Nucleus accumbens (tissue), 56 donors: ENCODE measurements at regions not wholly inside any gene's neighbourhood (a gene's known extent, or its start where the extent isn't known, plus 50 kb on each side); places are given as distances from the start of the nearest gene placed in this dataset.
"Not testable (repeated sequence)": the region's sequence is repeated elsewhere in the genome, so short reads cannot be mapped to it uniquely, and the experiment has no call there.

Source experiments
- DNase-seq, 56 donors: peaks; one replicate each; lab custom pipeline; 2025; lab: John Stamatoyannopoulos, UW

DNA sequence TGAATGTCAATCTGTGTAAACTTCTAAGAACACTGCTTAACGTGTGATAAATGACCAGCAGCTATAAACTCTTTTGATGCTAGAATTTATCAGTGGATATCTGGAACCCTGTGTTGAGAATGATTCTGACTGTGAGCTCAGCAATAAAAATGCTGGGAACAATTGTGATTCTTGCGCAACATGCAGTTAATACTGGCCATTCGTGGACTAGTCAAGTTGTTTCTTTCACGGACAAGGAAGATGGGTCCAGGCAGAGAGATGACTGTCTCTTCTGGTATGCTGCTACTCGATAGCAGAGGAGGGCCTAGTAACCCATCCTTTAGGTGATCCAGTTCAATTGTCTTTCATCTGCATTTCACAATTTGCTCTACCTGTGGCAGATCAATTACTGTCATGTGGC is 394.8 kb upstream of the IGFBP3 start:
- DNase-seq = no peak

DNA sequence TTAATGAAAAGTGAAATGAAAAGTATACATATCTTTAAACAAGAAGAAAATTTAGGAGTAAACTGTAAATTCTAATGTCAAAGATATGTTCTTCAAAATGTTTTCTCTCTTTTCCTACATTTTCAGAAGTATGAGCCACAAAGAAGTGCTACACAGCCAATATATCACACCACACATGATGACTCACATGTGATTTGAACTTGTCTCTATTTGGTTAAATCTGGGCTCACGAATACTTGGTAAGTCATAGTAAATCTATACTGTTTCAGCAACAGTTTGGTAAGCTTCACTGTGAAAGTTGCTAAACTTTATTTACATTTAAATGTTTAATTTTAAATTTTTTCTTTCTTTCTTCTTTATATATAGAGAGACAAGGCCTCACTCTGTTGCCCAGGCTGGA is 380.6 kb upstream of the IGFBP3 start:
- no peak for DNase-seq

DNA sequence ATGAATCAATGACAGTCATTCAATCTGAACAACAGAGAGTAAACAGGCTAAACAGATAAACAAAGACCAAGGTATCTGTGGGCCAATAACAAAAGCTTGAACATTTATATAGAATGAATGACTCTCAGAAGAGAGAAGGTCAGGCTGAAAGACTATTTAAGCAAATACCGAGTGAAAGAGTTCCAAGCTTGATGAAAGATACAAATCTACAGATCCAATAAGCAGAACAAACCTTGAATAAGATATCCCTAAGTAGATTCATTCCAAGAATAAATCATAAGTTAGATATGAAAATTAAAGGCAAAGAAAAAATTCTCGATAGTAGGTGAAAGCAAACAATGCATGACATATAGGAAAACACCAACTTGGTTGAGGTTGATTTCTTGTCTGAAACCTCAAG is 376.4 kb upstream of the IGFBP3 start:
- DNase-seq = no peak

DNA sequence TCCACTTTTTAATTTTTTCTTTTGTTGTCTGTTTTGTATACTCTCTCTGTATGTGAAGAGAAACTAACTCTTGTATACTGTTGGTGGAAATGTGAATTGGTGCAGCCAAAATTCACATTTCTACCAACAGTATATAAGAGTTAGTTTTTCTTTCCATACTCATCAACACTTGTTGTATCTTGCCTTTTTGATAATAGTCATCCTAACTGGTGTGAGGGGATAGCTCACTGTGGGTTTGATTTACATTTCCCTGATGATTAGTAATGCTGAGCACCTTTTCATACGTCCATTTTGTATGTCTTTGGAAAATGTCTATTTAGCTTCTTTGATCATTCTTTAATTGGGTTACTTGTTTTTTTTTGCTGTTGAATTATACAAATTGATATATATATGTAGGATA is 375.5 kb upstream of the IGFBP3 start:
- no peak for DNase-seq

DNA sequence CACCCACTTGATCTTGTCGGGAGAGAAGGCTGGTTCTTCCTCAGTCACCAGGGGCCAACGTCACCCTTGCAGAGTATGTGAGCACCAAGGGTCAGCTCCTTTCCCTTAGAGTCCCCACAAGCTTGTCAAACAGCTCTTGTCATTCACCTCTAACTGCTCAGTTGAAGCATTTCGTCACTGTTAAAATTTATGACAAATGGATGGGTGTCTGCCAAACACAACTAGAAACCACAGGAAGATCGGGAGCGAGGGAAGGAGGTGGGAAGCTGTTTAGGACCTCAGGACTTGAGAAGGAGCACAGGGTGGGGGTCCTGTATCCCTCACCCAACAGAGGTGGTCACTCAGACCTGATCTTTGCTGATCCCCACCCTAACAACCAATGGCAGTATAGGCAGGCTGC is 373.3 kb upstream of the IGFBP3 start:
- DNase-seq = no peak

- no peak for DNase-seq
Observed at GRCh38 chr7:46292741-46293140, 371.7 kb upstream of the IGFBP3 start.

DNA sequence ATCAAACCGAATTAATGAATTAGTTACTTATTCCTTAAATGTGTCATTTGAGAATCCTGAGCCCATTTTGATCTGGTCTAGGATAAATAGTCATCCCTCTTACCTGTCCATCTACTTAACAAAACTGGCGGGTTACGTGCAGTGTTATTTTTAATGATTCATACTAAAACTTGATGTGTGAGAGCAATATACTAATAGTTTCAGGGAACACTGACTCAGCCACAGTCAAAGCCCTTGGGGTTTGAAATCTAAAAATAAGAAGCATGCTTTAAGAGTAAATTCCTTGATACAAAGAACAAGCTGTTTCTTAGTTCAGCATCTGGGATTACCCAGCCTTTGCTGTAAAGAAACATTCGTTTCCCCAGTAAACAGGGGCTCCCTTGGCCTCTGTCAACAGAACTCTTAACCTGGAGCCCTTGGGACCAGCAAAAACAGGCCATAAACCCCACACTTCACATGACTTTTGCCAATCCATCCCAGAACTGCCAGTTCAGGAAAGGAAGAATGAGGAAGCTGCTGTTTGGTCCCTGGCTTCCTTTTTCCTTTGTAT is 370.6 kb upstream of the IGFBP3 start:
- DNase-seq = no peak

- DNase-seq = no peak
Observed at GRCh38 chr7:46291050-46291438, 370.0 kb upstream of the IGFBP3 start.

GRCh38 chr7:46290374-46291049 is 369.4 kb upstream of the IGFBP3 start:
- no peak for DNase-seq

DNA sequence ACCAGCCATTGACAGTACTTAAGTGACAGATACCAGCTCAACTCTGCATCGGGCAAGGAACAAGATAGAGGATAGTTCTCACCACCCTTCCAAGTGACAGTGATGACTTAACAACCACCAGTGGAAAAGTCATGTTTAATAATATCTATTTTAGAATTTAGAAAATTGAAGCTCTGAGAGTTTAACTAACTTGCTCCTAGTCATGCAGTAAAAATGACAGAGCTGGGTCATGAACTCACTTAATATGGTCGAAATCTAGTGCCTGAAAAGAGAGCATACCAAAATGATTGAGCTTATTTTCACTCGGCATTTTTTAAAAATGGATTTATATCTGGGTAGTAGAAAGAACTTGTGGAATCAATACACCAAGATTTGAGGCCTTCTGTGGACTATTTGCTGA is 367.8 kb upstream of the IGFBP3 start:
- DNase-seq = no peak

- no peak for DNase-seq
Observed at GRCh38 chr7:46288010-46288409, 366.9 kb upstream of the IGFBP3 start.

GRCh38 chr7:46286957-46287356 is 365.9 kb upstream of the IGFBP3 start:
- no peak for DNase-seq

- DNase-seq = no peak
Observed at GRCh38 chr7:46286356-46286755, 365.3 kb upstream of the IGFBP3 start.

- no peak for DNase-seq
Observed at GRCh38 chr7:46285878-46286277, 364.8 kb upstream of the IGFBP3 start.

DNA sequence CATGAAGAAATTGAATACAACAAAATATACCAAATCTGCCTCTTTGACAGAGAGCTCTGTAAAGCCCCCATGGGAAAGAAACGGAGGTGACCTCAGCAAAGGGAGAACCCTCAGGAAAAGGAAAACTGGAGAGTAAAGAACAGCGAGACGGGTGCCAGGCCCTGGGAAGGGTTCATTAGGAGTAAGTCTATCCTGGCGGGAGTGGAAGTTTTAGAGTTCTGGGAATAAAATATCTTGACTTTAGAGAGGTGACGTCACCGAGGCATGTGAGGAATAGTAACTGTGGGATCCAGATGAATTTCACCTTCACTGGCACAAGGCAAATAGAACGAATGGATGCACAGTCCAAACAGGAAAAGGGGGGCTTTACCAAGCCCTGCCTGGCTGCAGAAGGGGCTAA is 362.8 kb upstream of the IGFBP3 start:
- DNase-seq = no peak

GRCh38 chr7:46282155-46282554 is 361.1 kb upstream of the IGFBP3 start:
- no peak for DNase-seq

- DNase-seq = no peak
Observed at GRCh38 chr7:46281071-46281470, 360.0 kb upstream of the IGFBP3 start.

- no peak for DNase-seq
Observed at GRCh38 chr7:46279290-46279689, 358.2 kb upstream of the IGFBP3 start.

- DNase-seq = no peak
Observed at GRCh38 chr7:46264646-46265045, 343.6 kb upstream of the IGFBP3 start.

GRCh38 chr7:46261638-46262037 is 340.6 kb upstream of the IGFBP3 start:
- not testable (repeated sequence) for DNase-seq

DNA sequence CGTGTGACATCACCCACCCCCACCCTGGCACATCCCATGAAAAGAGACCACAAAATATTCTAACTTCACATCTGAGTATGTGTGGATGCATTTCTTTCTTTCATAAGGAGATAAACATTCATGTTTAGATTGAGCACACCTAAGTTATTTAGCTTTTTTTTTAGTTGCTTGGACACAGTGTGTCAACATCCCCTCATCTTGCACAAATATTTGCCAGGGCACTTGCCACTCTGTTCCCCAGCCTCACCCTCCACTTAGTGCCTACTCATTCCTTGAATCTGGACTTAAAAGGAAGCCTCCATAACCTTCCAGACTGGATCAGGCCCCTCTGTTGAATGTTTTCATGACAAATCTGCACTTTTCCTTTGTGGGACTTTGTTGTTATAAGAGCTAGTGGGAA is 338.9 kb upstream of the IGFBP3 start:
- DNase-seq = no peak

- DNase-seq = no peak
Observed at GRCh38 chr7:46257761-46258448, 336.8 kb upstream of the IGFBP3 start.
